Endodermal cell (in vitro differentiated cells): ENCODE measurements at regions not wholly inside any gene's neighbourhood (a gene's known extent, or its start where the extent isn't known, plus 50 kb on each side); places are given as distances from the start of the nearest gene placed in this dataset.

ENCODE experiments used
- DNase-seq: peaks from one replicate; pipeline ENCODE4 v3.0.0-alpha.2; 2017
- H3K27ac ChIP-seq: 2 replicates; pipeline ENCODE4 v1.5.1; 2013; ENCODE audit warnings: mild to moderate bottlenecking, low read depth, low read length, moderate library complexity
- H3K27me3 ChIP-seq: 2 replicates; pipeline ENCODE4 v1.6.1; 2013; ENCODE audit warnings: mild to moderate bottlenecking, low read length, moderate library complexity; ENCODE audit not compliant: insufficient read depth, control insufficient read depth, poor library complexity, severe bottlenecking
- H3K36me3 ChIP-seq: 2 replicates; pipeline ENCODE4 v1.7.0; 2013; ENCODE audit warnings: mild to moderate bottlenecking, low read length, moderate library complexity; ENCODE audit not compliant: control insufficient read depth, insufficient read depth
- H3K4me1 ChIP-seq: one replicate; pipeline ENCODE4 v1.7.0; 2013; ENCODE audit warnings: low read length; ENCODE audit not compliant: control insufficient read depth, insufficient read depth
- H3K4me3 ChIP-seq: 2 replicates; pipeline ENCODE4 v1.5.1; 2013; ENCODE audit warnings: mild to moderate bottlenecking, low read length, moderate library complexity
- H3K9ac ChIP-seq: 2 replicates; pipeline ENCODE4 v1.6.1; 2013; ENCODE audit warnings: mild to moderate bottlenecking, low read length, moderate library complexity; ENCODE audit not compliant: poor library complexity, severe bottlenecking; ENCODE audit errors: extremely low read depth
- H3K9me3 ChIP-seq: 2 replicates; pipeline ENCODE4 v1.6.1; 2013; ENCODE audit warnings: mild to moderate bottlenecking, low read length, moderate library complexity; ENCODE audit not compliant: control insufficient read depth
- H3K27ac Mint-ChIP-seq: 2 replicates; pipeline ENCODE4 v1.8.0; 2020; ENCODE audit warnings: mixed read lengths
- H3K27me3 Mint-ChIP-seq: 2 replicates; pipeline ENCODE4 v1.8.0; 2021; ENCODE audit warnings: mild to moderate bottlenecking, mixed read lengths; ENCODE audit not compliant: insufficient read depth
- H3K36me3 Mint-ChIP-seq: 2 replicates; pipeline ENCODE4 v1.8.0; 2020; ENCODE audit warnings: low read depth, mixed read lengths
- H3K4me1 Mint-ChIP-seq: 2 replicates; pipeline ENCODE4 v1.8.0; 2020; ENCODE audit warnings: mixed read lengths
- H3K4me3 Mint-ChIP-seq: 2 replicates; pipeline ENCODE4 v1.8.0; 2020; ENCODE audit warnings: mild to moderate bottlenecking, moderate library complexity, mixed read lengths
- H3K9me3 Mint-ChIP-seq: 2 replicates; pipeline ENCODE4 v1.8.0; 2020; ENCODE audit warnings: mild to moderate bottlenecking, mixed read lengths
- CTCF ChIP-seq: fragments of 200-600 bp; sonication (generic); conservative IDR thresholded peaks from 2 replicates; pipeline ENCODE4 v1.5.0; 2021; ENCODE audit warnings: antibody characterized with exemption, mild to moderate bottlenecking
- WGBS, 2 experiments: methylation state at CpG; one replicate each; pipeline versions ENCODE4 v1.1.5 to v1.1.7; 2013; ENCODE audit warnings: missing lambda C conversion rate in 2 of 2, mixed read lengths in 1 of 2; ENCODE audit not compliant: insufficient coverage in 1 of 2, insufficient read length in 1 of 2; 5-methylcytosine and 5-hydroxymethylcytosine counted together

DNA sequence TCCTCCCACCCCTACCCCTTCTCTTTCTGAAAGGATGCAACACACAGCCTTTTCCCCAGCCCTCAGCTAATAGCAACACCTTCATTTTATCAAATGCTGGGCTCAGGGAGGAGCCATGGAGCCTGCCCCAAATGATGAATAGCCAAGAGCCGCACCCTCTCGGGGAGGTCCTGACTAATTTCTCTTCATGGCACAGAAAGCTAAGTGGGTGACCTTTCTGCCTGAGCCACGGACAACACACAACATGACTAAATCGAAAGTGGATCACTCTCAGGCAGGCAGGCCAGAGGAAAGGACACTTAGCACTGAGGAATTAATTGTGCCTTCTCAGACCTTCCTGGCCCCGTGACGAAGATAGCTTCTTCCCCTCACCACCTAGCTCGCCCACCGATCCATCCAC lies 165.1 kb upstream of the RAI2 start:
- 81 to 83% methylated on average over 2 to 8 of the region's 8 CpGs for WGBS, 2 experiments
- H3K9me3 Mint-ChIP-seq: peaks cover 60% of the 10 kb centered on the region
- no peaks in the 10 kb centered on the region for H3K36me3 ChIP-seq
- no peaks in the 10 kb centered on the region for H3K36me3 Mint-ChIP-seq
- no peak for TF ChIP-seq CTCF
- no peaks in the 10 kb centered on the region for H3K27me3 Mint-ChIP-seq
- no peak overlapping the region for H3K27ac Mint-ChIP-seq
- no peak overlapping the region for H3K27ac ChIP-seq
- H3K4me1 Mint-ChIP-seq: peaks cover 23% of the 10 kb centered on the region
- H3K4me3 ChIP-seq: no peak overlapping the region
- no peaks in the 10 kb centered on the region for H3K9me3 ChIP-seq
- DNase-seq: no peak
- no peaks in the 10 kb centered on the region for H3K27me3 ChIP-seq
- H3K4me1 ChIP-seq: no peaks in the 10 kb centered on the region
- H3K9ac ChIP-seq: no peak overlapping the region
- H3K4me3 Mint-ChIP-seq: no peak overlapping the region

GRCh38 chrX:18017411-18017810 lies 156.3 kb upstream of the RAI2 start:
- Histone ChIP-seq H3K9ac (no peak overlapping the region), H3K9me3 (no peaks in the 10 kb centered on the region), H3K36me3 (no peaks in the 10 kb centered on the region), H3K27me3 (no peaks in the 10 kb centered on the region), H3K4me3 (no peak overlapping the region), H3K4me1 (no peaks in the 10 kb centered on the region), H3K27ac (no peak overlapping the region)
- Mint-ChIP-seq H3K36me3 (no peaks in the 10 kb centered on the region), H3K4me1 (peaks cover 6% of the 10 kb centered on the region), H3K27me3 (no peaks in the 10 kb centered on the region), H3K9me3 (peaks cover 54% of the 10 kb centered on the region), H3K27ac (no peak overlapping the region), H3K4me3 (no peak overlapping the region)
- no peak for DNase-seq
- WGBS, 2 experiments: 58 to 100% methylated on average over 1 to 4 of the region's 4 CpGs
- no peak for TF ChIP-seq CTCF

GRCh38 chrX:18016941-18017340 lies 155.8 kb upstream of the RAI2 start:
- H3K27me3 Mint-ChIP-seq: no peaks in the 10 kb centered on the region
- H3K9me3 Mint-ChIP-seq: peaks cover 57% of the 10 kb centered on the region
- Histone ChIP-seq H3K27me3 (no peaks in the 10 kb centered on the region), H3K36me3 (no peaks in the 10 kb centered on the region), H3K9me3 (no peaks in the 10 kb centered on the region), H3K9ac (no peak overlapping the region), H3K4me3 (no peak overlapping the region), H3K4me1 (no peaks in the 10 kb centered on the region), H3K27ac (no peak overlapping the region)
- 99% methylated on average over 4 of the region's 4 CpGs; no CpG with 5 or more reads in 1 of the 2 experiments for WGBS, 2 experiments
- no peak for TF ChIP-seq CTCF
- peaks cover 5% of the 10 kb centered on the region for H3K4me1 Mint-ChIP-seq
- H3K36me3 Mint-ChIP-seq: no peaks in the 10 kb centered on the region
- H3K4me3 Mint-ChIP-seq: no peak overlapping the region
- no peak overlapping the region for H3K27ac Mint-ChIP-seq
- DNase-seq: no peak
